K562 (cell line): ENCODE measurements at regions not wholly inside any gene's neighbourhood (a gene's known extent, or its start where the extent isn't known, plus 50 kb on each side); places are given as distances from the start of the nearest gene placed in this dataset.

ENCODE experiments used
- ATAC-seq: fragments of 200-7000 bp; cut with Tn5 transposase; 3 replicates; pipeline ENCODE4 v1.9.1; 2020; ENCODE audit warnings: moderate library complexity
- BruUV-seq: library from RNA; stranded (reverse); fragments of 400-500 nt; replicated peaks from 2 replicates; lab custom pipeline; 2021; lab: Mats Ljungman, UMichigan
- CTCF ChIA-PET: fragments of 300-600 bp; formaldehyde crosslinking; extraction: SDS; loops from one replicate; lab custom pipeline; 2021; ENCODE audit warnings: low intra/inter-chr PET ratio; lab: Yijun Ruan, JAX
- POLR2A ChIA-PET: fragments of 300-600, 350-650 bp; sonication (Branson Sonifier 250); formaldehyde crosslinking; extraction: SDS; loops from one replicate; lab custom pipeline; 2021; ENCODE audit warnings: antibody characterized with exemption, inconsistent platforms; lab: Yijun Ruan, JAX
- DNase-seq, 4 experiments: peaks; one replicate each; pipeline versions ENCODE4 v3.0.0 to v3.0.0-alpha.2; 2011 to 2018; ENCODE audit warnings: low spot score in 3 of 4, mixed read lengths in 3 of 4; ENCODE audit errors: extremely low read depth in 1 of 4
- FAIRE-seq: peaks from 2 replicates; lab custom pipeline; 2011; peaks lifted over from hg19 to GRCh38; lab: Jason Lieb, UNC
- H2AFZ ChIP-seq: 2 replicates; pipeline ENCODE4 v1.6.0; 2011; ENCODE audit warnings: low read depth, low read length, control low read depth, inconsistent platforms
- H3K27ac ChIP-seq: fragments of 200-600 bp; 3 replicates; pipeline ENCODE4 v1.8.0; 2011; ENCODE audit warnings: low read depth, mild to moderate bottlenecking, control low read depth, inconsistent platforms, low read length, moderate library complexity, mixed read lengths; ENCODE audit errors: extremely low read depth
- H3K27me3 ChIP-seq, 2 experiments: fragments of 300-600 bp in 1 of 2; 2 replicates in 1 of 2; 3 replicates in 1 of 2; pipeline versions ENCODE4 v1.6.0 to v1.8.0; 2011; ENCODE audit warnings: inconsistent platforms in 2 of 2, low read length in 2 of 2, mild to moderate bottlenecking in 1 of 2, mixed read lengths in 1 of 2, moderate library complexity in 1 of 2; ENCODE audit not compliant: control insufficient read depth in 2 of 2, insufficient read depth in 2 of 2
- H3K36me3 ChIP-seq: fragments of 300-600 bp; 3 replicates; pipeline ENCODE4 v1.8.0; 2011; ENCODE audit warnings: mild to moderate bottlenecking, low read length, inconsistent platforms; ENCODE audit not compliant: control insufficient read depth, insufficient read depth
- H3K4me1 ChIP-seq, 2 experiments: fragments of 200-600 bp in 1 of 2; replicated peaks in 1 of 2; 2 replicates in 1 of 2; 3 replicates in 1 of 2; pipeline versions ENCODE4 v1.5.1 to v1.8.0; 2011; ENCODE audit warnings: inconsistent platforms in 2 of 2, low read length in 2 of 2, mild to moderate bottlenecking in 1 of 2, mixed read lengths in 1 of 2, moderate library complexity in 1 of 2; ENCODE audit not compliant: control insufficient read depth in 2 of 2, insufficient read depth in 2 of 2
- H3K4me2 ChIP-seq: 2 replicates; pipeline ENCODE4 v1.6.1; 2011; ENCODE audit warnings: low read length, control low read depth, inconsistent platforms, mixed read lengths; ENCODE audit not compliant: insufficient read depth
- H3K4me3 ChIP-seq: fragments of 200-600 bp; sonication (generic), shearing (Covaris generic); 2 replicates; pipeline ENCODE4 v1.5.1; 2016; ENCODE audit warnings: control low read depth, inconsistent platforms
- H3K79me2 ChIP-seq: fragments of 200-600 bp; 3 replicates; pipeline ENCODE4 v1.8.0; 2011; ENCODE audit warnings: low read length, inconsistent platforms; ENCODE audit not compliant: control insufficient read depth, insufficient read depth
- H3K9ac ChIP-seq, 2 experiments: 2 replicates each; pipeline versions ENCODE4 v1.6.0 to v1.6.1; 2011; ENCODE audit warnings: low read depth in 2 of 2, low read length in 2 of 2, control low read depth in 1 of 2, inconsistent platforms in 1 of 2, mild to moderate bottlenecking in 1 of 2, mixed read lengths in 1 of 2; ENCODE audit not compliant: insufficient read depth in 1 of 2
- H3K9me1 ChIP-seq: one replicate; pipeline ENCODE4 v1.6.0; 2011; ENCODE audit warnings: inconsistent platforms, mild to moderate bottlenecking, low read length, moderate library complexity; ENCODE audit not compliant: control insufficient read depth, insufficient read depth
- H3K9me3 ChIP-seq: replicated peaks from 2 replicates; pipeline ENCODE4 v1.5.1; 2011; ENCODE audit warnings: low read depth, low read length, inconsistent platforms; ENCODE audit not compliant: control insufficient read depth, insufficient read depth
- H4K20me1 ChIP-seq: replicated peaks from 2 replicates; pipeline ENCODE4 v1.6.1; 2011; ENCODE audit warnings: low read length, inconsistent platforms, mixed read lengths; ENCODE audit not compliant: control insufficient read depth, insufficient read depth
- ATF7 ChIP-seq: fragments of 450-650 bp; IDR thresholded peaks from 2 replicates; pipeline ENCODE4 v1.7.1; 2014; ENCODE audit warnings: mild to moderate bottlenecking, moderate library complexity
- MEIS2 ChIP-seq: fragments of 450-650 bp; IDR thresholded peaks from 2 replicates; pipeline ENCODE4 v1.6.1; 2014; ENCODE audit warnings: mild to moderate bottlenecking; ENCODE audit not compliant: partially characterized antibody
- NFATC3 ChIP-seq: fragments of 450-650 bp; IDR thresholded peaks from 2 replicates; pipeline ENCODE4 v1.6.1; 2017; ENCODE audit warnings: mild to moderate bottlenecking
- RAD21 ChIP-seq, 2 experiments: fragments of 250-450 bp in 1 of 2; fragments of 450-650 bp in 1 of 2; sonication (Bioruptor Pico) in 1 of 2; formaldehyde crosslinking in 1 of 2; IDR thresholded peaks in 1 of 2; conservative IDR thresholded peaks in 1 of 2; 2 replicates each; pipeline versions ENCODE4 v1.4.0 to v1.8.0; 2020 to 2022; ENCODE audit warnings: mild to moderate bottlenecking in 2 of 2, moderate library complexity in 1 of 2
- RBFOX2 ChIP-seq: fragments of 200-400 bp; formaldehyde crosslinking; IDR thresholded peaks from 2 replicates; pipeline ENCODE4 v1.6.1; 2017; ENCODE audit warnings: low read depth, mild to moderate bottlenecking, low read length, moderate library complexity
- SETDB1 ChIP-seq: IDR thresholded peaks from one replicate; pipeline ENCODE4 v1.6.1; 2012; ENCODE audit warnings: low read length, control low read depth, inconsistent platforms
- TRIM28 ChIP-seq: fragments of 450-650 bp; IDR thresholded peaks from 2 replicates; pipeline ENCODE4 v1.6.1; 2017
- XRCC3 ChIP-seq: fragments of 450-650 bp; IDR thresholded peaks from 2 replicates; pipeline ENCODE4 v1.6.1; 2017; ENCODE audit warnings: mild to moderate bottlenecking, moderate library complexity
- ZFX ChIP-seq: sonication (generic); formaldehyde crosslinking; IDR thresholded peaks from 2 replicates; pipeline ENCODE4 v1.8.0; 2022; ENCODE audit warnings: mild to moderate bottlenecking, missing genetic modification reagents, moderate library complexity
- ZNF3 ChIP-seq: fragments of 250-450 bp; sonication (Bioruptor Pico); IDR thresholded peaks from 2 replicates; pipeline ENCODE4 v1.5.0; 2021; ENCODE audit warnings: mild to moderate bottlenecking, moderate library complexity
- ZNF75A ChIP-seq: fragments of 450-650 bp; formaldehyde crosslinking; IDR thresholded peaks from 2 replicates; pipeline ENCODE4 v1.4.0; 2020; ENCODE audit warnings: mild to moderate bottlenecking
- WGBS: fragments of 100-300 bp; shearing (Covaris generic); methylation state at CpG from one replicate; pipeline ENCODE4 v1.1.6; 2016; ENCODE audit warnings: low coverage, mixed read lengths; ENCODE audit not compliant: insufficient coverage; ENCODE audit errors: missing lambda C conversion rate; 5-methylcytosine and 5-hydroxymethylcytosine counted together
- in situ Hi-C: fragments of 300-500 bp; cut with MboI; formaldehyde crosslinking; loops from 4 replicates; pipeline ENCODE4 v1.15.0; 2018; ENCODE audit warnings: inconsistent platforms, mixed read lengths
- intact Hi-C: fragments of 100-400 bp; cut with micrococcal nuclease; formaldehyde crosslinking; loops from 2 replicates; pipeline ENCODE4 v1.14.2; 2022
- TF ChIP-seq, protein P1 (sequence below): fragments of 450-650 bp; IDR thresholded peaks from 2 replicates; pipeline ENCODE4 v1.6.1; 2016; ENCODE audit warnings: antibody characterized with exemption
- TF ChIP-seq, protein P2 (sequence below): fragments of 250-450 bp; sonication (Bioruptor Pico); IDR thresholded peaks from 2 replicates; pipeline ENCODE4 v1.9.0; 2021; ENCODE audit warnings: mild to moderate bottlenecking
- TF ChIP-seq, protein P3 (sequence below): fragments of 250-450 bp; sonication (Bioruptor Pico); IDR thresholded peaks from 2 replicates; pipeline ENCODE4 v1.5.1; 2021; ENCODE audit warnings: mild to moderate bottlenecking
- TF ChIP-seq, protein P4 (sequence below): fragments of 250-450 bp; sonication (Bioruptor Pico); IDR thresholded peaks from 2 replicates; pipeline ENCODE4 v1.8.0; 2021; ENCODE audit warnings: mild to moderate bottlenecking, moderate library complexity

DNA sequence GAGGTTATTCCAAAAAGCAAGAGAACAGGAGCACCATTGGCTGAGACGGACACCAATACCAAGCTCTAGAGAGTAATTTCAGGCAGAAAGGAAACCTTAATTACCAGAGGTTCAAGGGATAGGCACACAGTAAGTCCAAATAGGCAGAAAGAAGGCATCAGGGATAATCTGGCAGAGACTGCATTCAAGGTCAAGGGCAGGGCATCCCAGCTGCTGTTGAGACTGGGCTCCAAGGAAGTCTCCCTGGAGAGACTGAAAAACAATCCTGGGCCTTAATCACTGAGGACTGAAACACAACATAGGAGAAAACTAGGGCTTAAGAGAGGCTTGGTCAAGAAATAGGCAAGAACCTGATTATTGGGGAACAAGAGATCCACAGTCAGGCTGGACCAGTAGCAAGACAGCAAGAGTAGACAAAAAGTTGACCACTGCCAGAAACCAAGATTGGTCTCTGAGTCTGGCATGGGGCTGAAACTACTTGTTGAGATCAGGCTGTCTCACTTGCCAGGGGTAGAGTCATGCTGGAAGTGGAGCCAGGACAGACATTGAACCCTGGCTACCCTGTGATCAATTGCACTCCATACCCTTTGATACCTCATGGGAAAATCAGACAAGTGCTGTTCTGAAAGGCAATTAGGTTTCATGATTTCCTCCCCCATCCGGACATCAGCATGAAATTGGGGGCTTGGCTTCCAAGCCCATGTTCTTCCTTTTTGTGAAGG lies 193.2 kb upstream of the TNP1 start:
- Histone ChIP-seq H2AFZ (no peak overlapping the region), H3K4me2 (no peak overlapping the region), H3K4me1 (peaks cover 0 to 3% of the 10 kb centered on the region in 2 experiments; a peak in 1 of 5 replicates), H3K36me3 (no peaks in the 10 kb centered on the region), H3K9me3 (no peaks in the 10 kb centered on the region), H4K20me1 (no peaks in the 10 kb centered on the region), H3K9ac (no peak overlapping the region), H3K9me1 (no peaks in the 10 kb centered on the region), H3K27ac (no peak overlapping the region), H3K79me2 (no peaks in the 10 kb centered on the region), H3K4me3 (no peak overlapping the region), H3K27me3 (no peaks in the 10 kb centered on the region; a peak in 1 of 5 replicates)
- in situ Hi-C loops (no loop called here), intact Hi-C loops (no loop called here)
- ChIA-PET CTCF (no interaction called here), POLR2A (interaction anchor here (0.5 kb wide), 1 partner anchor 84 kb away, joined by 4 read pairs; no protein-coding TSS in a partner anchor)
- no peak for DNase-seq
- TF ChIP-seq SETDB1 (no peak), RAD21 (CRISPR knock-in tag; conservative IDR thresholded peaks at IDR 0.05 in 1 of 2, IDR thresholded peaks at IDR 0.05 in 1 of 2) (no peak), NFATC3 (no peak), ZNF3 (CRISPR knock-in tag) (no peak), ZFX (no peak), RBFOX2 (no peak), MEIS2 (no peak), ZNF75A (no peak), TRIM28 (no peak), XRCC3 (no peak), ATF7 (no peak)
- TF ChIP-seq, protein P1, sequence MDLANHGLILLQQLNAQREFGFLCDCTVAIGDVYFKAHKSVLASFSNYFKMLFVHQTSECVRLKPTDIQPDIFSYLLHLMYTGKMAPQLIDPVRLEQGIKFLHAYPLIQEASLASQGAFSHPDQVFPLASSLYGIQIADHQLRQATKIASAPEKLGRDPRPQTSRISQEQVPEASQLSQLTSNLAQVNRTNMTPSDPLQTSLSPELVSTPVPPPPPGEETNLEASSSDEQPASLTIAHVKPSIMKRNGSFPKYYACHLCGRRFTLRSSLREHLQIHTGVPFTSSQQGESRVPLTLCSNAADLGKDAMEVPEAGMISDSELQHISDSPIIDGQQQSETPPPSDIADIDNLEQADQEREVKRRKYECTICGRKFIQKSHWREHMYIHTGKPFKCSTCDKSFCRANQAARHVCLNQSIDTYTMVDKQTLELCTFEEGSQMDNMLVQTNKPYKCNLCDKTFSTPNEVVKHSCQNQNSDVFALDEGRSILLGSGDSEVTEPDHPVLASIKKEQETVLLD: no peak
- TF ChIP-seq, protein P2, sequence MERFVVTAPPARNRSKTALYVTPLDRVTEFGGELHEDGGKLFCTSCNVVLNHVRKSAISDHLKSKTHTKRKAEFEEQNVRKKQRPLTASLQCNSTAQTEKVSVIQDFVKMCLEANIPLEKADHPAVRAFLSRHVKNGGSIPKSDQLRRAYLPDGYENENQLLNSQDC (CRISPR knock-in tag): no peak
- TF ChIP-seq, protein P3, sequence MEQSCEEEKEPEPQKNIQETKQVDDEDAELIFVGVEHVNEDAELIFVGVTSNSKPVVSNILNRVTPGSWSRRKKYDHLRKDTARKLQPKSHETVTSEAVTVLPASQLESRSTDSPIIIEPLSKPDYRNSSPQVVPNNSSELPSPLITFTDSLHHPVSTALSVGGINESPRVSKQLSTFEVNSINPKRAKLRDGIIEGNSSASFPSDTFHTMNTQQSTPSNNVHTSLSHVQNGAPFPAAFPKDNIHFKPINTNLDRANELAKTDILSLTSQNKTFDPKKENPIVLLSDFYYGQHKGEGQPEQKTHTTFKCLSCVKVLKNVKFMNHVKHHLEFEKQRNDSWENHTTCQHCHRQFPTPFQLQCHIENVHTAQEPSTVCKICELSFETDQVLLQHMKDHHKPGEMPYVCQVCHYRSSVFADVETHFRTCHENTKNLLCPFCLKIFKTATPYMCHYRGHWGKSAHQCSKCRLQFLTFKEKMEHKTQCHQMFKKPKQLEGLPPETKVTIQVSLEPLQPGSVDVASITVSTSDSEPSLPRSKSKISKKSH (CRISPR knock-in tag): no peak
- TF ChIP-seq, protein P4, sequence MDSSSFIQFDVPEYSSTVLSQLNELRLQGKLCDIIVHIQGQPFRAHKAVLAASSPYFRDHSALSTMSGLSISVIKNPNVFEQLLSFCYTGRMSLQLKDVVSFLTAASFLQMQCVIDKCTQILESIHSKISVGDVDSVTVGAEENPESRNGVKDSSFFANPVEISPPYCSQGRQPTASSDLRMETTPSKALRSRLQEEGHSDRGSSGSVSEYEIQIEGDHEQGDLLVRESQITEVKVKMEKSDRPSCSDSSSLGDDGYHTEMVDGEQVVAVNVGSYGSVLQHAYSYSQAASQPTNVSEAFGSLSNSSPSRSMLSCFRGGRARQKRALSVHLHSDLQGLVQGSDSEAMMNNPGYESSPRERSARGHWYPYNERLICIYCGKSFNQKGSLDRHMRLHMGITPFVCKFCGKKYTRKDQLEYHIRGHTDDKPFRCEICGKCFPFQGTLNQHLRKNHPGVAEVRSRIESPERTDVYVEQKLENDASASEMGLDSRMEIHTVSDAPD (CRISPR knock-in tag): no peak
- FAIRE-seq: no peak
- BruUV-seq: no TSS peak
- WGBS: 64% methylated on average over 2 of the region's 2 CpGs
- no peak for ATAC-seq
